Muscle layer of colon (tissue), 2 donors: ENCODE measurements at regions not wholly inside any gene's neighbourhood (a gene's known extent, or its start where the extent isn't known, plus 50 kb on each side); places are given as distances from the start of the nearest gene placed in this dataset.
"Not testable (repeated sequence)": the region's sequence is repeated elsewhere in the genome, so short reads cannot be mapped to it uniquely, and the experiment has no call there.

Source experiments
- H3K27ac ChIP-seq: one replicate; pipeline ENCODE4 v1.7.0; 2013; ENCODE audit warnings: low read depth, mild to moderate bottlenecking, low read length, moderate library complexity
- H3K27me3 ChIP-seq, 2 donors: one replicate each; pipeline ENCODE4 v1.7.0; 2013; ENCODE audit warnings: low read length in 2 of 2, mild to moderate bottlenecking in 2 of 2; ENCODE audit not compliant: insufficient read depth in 2 of 2, control insufficient read depth in 1 of 2
- H3K36me3 ChIP-seq: one replicate; pipeline ENCODE4 v1.7.0; 2013; ENCODE audit warnings: mild to moderate bottlenecking, low read length; ENCODE audit not compliant: insufficient read depth
- H3K4me1 ChIP-seq: one replicate; pipeline ENCODE4 v1.7.0; 2013; ENCODE audit warnings: mild to moderate bottlenecking, low read length; ENCODE audit not compliant: insufficient read depth
- H3K4me3 ChIP-seq, 2 donors: one replicate each; pipeline ENCODE4 v1.7.0; 2013; ENCODE audit warnings: low read length in 2 of 2, low read depth in 1 of 2, mild to moderate bottlenecking in 1 of 2, moderate library complexity in 1 of 2
- H3K9ac ChIP-seq: one replicate; pipeline ENCODE4 v1.7.0; 2013; ENCODE audit warnings: low read length
- H3K9me3 ChIP-seq: one replicate; pipeline ENCODE4 v1.7.0; 2013; ENCODE audit warnings: mild to moderate bottlenecking, low read length
- donor health status: abdominal sarcoma.
- donor health status: Adenocarcinoma of cecum.

- Histone ChIP-seq H3K4me3 (no peak overlapping the region), H3K36me3 (no peaks in the 10 kb centered on the region), H3K4me1 (peaks cover 12% of the 10 kb centered on the region), H3K27ac (no peak overlapping the region), H3K9me3 (no peaks in the 10 kb centered on the region), H3K27me3 (no peaks in the 10 kb centered on the region), H3K9ac (no peak overlapping the region)
Observed at GRCh38 chr20:50449738-50450492, 60.3 kb upstream of the PTPN1 start.

GRCh38 chr20:50450493-50450826, 59.7 kb upstream of the PTPN1 start:
- H3K4me1 ChIP-seq: peaks cover 12% of the 10 kb centered on the region

DNA sequence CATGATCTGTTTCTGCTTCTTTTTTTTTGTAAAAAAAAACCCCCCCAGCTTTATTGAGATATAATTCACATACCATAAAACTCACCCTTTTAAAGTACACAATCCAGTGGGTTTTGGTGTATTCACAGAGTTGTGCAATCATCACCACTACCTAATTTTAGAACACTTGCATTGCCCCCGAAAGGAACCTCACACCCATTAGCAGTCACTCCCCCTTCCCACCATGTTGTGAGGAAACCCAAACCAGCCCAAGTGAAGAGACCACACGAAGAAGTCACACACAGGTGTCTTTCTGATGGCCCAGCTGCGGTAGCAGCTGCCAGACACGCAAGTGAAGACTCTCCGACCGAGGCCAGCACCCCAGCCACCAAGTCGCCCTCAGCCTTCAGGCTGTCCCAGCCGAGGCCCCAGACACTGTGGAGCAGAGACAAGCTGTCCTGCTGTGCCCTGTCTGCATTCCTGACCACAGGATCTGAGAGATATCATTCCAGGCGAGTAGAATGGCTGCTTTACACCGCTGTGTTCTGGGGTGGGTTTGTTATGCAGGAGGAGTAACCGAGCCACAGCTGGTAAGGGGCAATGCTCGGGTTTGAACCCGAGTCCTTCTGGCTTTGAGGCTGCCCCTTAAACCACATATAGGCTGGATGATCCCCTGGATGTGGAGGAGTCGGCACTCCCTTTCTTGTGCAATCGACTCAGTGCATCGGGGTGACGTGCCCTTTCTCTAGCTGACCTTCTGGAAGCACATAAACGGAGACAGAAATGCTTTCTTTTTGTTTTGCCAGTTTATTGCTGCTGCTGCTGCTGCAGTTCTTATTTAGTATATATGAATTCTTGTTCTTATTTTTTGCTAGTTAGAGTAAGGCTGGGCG, 59.1 kb upstream of the PTPN1 start:
- H3K36me3 ChIP-seq: no peaks in the 10 kb centered on the region
- no peak overlapping the region for H3K4me3 ChIP-seq
- H3K9ac ChIP-seq: no peak overlapping the region
- H3K9me3 ChIP-seq: no peaks in the 10 kb centered on the region
- no peak overlapping the region for H3K27ac ChIP-seq
- H3K27me3 ChIP-seq: no peaks in the 10 kb centered on the region
- H3K4me1 ChIP-seq: peaks cover 12% of the 10 kb centered on the region

More at GRCh38 chr20:50450493-50450826, 59.7 kb upstream of the PTPN1 start:
- Histone ChIP-seq H3K27me3 (no peaks in the 10 kb centered on the region), H3K9ac (no peak overlapping the region), H3K36me3 (no peaks in the 10 kb centered on the region), H3K27ac (no peak overlapping the region), H3K4me3 (no peak overlapping the region), H3K9me3 (no peaks in the 10 kb centered on the region)

DNA sequence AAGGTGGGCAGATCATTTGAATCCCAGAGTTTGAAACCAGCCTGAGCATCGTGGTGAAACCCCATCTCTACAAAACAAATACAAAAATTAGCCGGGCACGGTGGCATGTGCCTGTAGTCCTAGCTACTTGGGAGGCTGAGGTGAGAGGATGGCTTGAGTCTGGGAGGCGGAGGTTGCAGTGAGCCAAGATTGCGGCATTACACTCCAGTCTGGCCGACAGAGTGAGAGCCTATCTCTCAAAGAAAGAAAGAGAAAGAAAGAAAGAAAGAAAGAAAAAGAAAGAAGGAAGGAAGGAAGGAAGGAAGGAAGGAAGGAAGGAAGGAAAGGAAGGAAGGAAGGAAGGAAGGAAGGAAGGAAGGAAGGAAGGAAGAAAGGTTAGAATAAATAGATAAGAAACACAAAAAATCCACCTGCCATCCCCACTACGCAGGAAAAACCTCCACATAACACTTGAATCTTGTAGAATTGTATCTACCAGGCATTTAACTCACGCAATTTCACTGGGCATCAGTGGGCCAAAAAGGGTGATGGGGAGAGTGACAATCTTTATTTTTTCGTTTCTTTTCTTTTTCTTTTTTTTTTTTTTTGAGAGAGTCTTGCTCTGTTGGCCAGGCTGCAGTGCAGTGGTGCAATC, 58.3 kb upstream of the PTPN1 start:
- not testable (repeated sequence) for H3K27me3 ChIP-seq, H3K36me3 ChIP-seq, H3K4me3 ChIP-seq, H3K9ac ChIP-seq, H3K9me3 ChIP-seq, H3K27ac ChIP-seq
- H3K4me1 ChIP-seq: peaks cover 12% of the 10 kb centered on the region

GRCh38 chr20:50453533-50454244, 56.5 kb upstream of the PTPN1 start:
- Histone ChIP-seq H3K27me3 (no peaks in the 10 kb centered on the region), H3K4me3 (no peak overlapping the region), H3K36me3 (no peaks in the 10 kb centered on the region), H3K9me3 (no peaks in the 10 kb centered on the region), H3K27ac (no peak overlapping the region), H3K4me1 (peaks cover 12% of the 10 kb centered on the region), H3K9ac (no peak overlapping the region)

DNA sequence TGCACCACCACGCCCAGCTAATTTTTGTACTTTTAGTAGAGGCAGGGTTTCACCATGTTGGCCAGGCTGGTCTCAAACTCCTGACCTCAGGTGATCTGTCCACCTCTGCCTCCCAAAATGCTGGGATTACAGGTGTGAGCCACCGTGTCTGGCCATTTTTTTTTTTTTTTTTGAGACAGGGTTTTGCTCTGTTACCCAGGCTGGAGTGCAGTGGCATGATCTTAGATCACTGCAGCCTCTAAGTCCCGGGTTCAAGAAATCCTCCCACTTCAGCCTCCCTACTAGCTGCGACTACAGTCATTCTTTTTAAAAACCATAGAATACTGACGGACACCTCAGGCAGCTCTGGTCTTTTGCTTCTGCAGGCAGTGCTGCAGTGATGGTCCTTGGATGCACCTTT, 54.9 kb upstream of the PTPN1 start:
- not testable (repeated sequence) for H3K36me3 ChIP-seq, H3K27me3 ChIP-seq, H3K9me3 ChIP-seq, H3K4me1 ChIP-seq, H3K4me3 ChIP-seq, H3K27ac ChIP-seq, H3K9ac ChIP-seq

DNA sequence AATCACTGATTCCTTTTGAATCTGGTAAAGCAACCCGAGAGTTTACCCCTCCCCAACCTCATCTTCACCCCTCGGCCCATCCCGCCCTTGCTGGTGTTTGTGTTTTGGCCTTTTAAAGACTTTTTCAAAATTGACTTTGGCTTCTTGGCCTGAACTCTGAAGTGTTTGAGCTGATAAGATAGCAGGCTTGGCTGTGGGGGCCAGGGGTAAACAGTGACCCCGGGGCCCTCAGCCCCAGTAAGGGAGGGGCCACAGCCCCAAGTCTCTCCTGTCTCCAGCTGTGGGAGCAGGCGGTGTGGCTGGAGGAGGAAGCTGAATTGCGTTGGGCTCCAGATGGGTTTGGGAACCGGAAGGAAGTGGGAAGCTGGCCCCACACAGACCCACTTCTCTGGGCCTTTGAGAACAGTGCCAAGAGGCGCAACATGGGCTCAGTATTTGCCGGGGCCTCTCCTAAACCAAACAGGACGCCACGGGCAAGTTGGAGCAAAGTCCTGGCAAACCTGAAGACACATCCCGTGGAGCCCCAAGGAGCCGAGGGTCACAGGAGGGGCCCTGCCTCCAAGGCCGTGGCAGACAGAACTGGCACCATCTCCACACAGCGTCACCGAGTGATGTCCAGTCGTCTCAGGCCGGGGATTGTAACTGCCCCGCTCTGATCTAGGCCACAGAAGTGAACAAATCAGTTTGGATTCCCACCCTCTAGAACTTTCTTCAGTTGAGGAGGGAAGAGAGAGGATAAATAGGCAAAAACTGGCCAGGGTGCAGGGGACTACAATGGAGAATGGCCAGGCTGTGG, 54.3 kb upstream of the PTPN1 start:
- H3K27me3 ChIP-seq: no peaks in the 10 kb centered on the region
- no peaks in the 10 kb centered on the region for H3K9me3 ChIP-seq
- H3K27ac ChIP-seq: no peak overlapping the region
- no peak overlapping the region for H3K4me3 ChIP-seq
- H3K9ac ChIP-seq: no peak overlapping the region
- H3K4me1 ChIP-seq: peaks cover 9% of the 10 kb centered on the region
- H3K36me3 ChIP-seq: no peaks in the 10 kb centered on the region

DNA sequence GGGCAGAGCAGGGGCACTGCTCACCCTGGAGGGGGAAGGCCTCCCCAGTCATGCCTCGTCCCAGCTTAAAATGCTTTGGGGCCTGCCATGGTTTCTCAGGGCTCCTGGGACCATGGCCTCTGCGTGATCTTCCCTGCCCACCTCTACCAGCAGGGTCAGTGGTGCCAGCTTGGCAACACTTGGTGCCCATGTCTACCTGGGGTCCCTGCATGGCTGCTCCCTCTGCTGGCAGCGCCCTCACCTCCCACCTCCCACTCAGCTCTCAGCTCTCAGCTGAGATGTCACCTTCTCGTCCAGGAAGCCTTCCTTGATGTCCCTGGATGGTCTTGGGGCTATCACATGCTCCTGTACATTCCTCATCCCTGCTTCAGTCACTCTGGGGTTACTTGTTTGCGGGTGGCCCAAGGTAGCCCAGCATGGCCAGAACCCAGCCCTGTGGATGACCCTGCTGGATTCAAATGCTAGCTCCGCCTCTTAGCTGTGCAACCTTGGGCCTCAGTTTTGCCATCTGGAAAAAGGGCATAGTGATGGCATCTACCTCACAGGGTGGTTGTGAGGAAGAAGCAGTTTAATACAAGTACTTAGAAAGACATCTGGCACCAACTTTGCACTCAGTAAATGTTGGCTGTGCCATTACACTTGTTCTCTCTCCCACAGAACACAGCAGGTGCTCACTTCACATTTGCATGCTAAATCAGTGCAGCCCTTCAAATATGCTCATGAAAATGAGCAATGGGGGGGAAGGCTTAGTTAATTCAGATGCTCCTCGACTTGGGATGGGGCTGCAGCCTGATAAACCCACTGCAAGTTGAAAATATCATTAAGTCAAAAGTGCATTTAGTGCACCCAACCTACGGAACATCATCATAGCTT, 53.5 kb upstream of the PTPN1 start:
- no peak overlapping the region for H3K27ac ChIP-seq
- H3K27me3 ChIP-seq: no peaks in the 10 kb centered on the region
- no peaks in the 10 kb centered on the region for H3K36me3 ChIP-seq
- peaks cover 6% of the 10 kb centered on the region for H3K4me1 ChIP-seq
- no peak overlapping the region for H3K9ac ChIP-seq
- no peak overlapping the region for H3K4me3 ChIP-seq
- H3K9me3 ChIP-seq: no peaks in the 10 kb centered on the region

DNA sequence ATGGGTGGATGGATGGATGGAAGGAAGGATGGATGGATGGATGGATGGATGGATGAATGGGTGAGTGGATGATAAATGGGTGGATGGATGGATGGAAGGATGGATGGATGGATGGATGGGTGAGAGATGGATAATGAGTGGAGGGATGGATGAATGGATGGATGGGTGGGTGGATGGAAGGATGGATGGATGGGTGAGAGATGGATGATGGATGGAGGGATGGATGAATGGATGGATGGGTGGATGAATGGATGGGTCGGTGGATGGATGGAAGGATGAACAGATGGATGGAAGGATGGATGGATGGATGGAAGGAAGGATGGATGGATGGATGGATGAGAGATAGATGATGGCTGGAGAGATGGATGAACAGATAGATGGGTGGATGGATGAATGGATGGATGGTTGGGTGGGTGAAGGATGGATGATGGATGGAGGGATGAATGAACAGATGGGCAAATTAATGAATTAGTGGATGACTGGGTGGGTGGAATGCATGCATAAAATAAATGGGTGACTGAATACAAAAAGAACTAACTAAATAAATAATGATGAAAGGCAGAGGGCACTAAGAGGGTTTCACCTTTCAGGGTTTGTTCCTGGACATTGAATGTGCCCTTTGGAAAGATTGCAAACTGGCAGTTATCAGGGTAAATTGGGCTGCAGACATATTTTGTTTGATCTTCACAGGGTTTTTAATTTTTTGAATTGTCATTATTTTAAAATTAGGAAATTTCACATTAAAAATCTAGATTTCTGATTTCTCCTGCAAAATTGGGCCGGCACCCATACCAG, 50.9 kb upstream of the PTPN1 start:
- no peak overlapping the region for H3K27ac ChIP-seq
- no peaks in the 10 kb centered on the region for H3K9me3 ChIP-seq
- no peak overlapping the region for H3K4me3 ChIP-seq
- peaks cover 11% of the 10 kb centered on the region for H3K4me1 ChIP-seq
- H3K27me3 ChIP-seq: no peaks in the 10 kb centered on the region
- H3K36me3 ChIP-seq: no peaks in the 10 kb centered on the region
- no peak overlapping the region for H3K9ac ChIP-seq
